AG09319 (cell line): ENCODE measurements at regions not wholly inside any gene's neighbourhood (a gene's known extent, or its start where the extent isn't known, plus 50 kb on each side); places are given as distances from the start of the nearest gene placed in this dataset.
A peak's percentile ranks its signal among the peaks of the same experiment; 100 is the strongest.

Experiments
- DNase-seq: peaks from one replicate; pipeline ENCODE4 v3.0.0-alpha.2; 2010; ENCODE audit warnings: low read depth; ENCODE audit errors: extremely low read depth
- TF ChIP-seq, protein P1 (sequence below): IDR thresholded peaks from 2 replicates; pipeline ENCODE4 v1.5.1; 2011; ENCODE audit warnings: low read depth, mild to moderate bottlenecking, inconsistent platforms, low read length, moderate library complexity

DNA sequence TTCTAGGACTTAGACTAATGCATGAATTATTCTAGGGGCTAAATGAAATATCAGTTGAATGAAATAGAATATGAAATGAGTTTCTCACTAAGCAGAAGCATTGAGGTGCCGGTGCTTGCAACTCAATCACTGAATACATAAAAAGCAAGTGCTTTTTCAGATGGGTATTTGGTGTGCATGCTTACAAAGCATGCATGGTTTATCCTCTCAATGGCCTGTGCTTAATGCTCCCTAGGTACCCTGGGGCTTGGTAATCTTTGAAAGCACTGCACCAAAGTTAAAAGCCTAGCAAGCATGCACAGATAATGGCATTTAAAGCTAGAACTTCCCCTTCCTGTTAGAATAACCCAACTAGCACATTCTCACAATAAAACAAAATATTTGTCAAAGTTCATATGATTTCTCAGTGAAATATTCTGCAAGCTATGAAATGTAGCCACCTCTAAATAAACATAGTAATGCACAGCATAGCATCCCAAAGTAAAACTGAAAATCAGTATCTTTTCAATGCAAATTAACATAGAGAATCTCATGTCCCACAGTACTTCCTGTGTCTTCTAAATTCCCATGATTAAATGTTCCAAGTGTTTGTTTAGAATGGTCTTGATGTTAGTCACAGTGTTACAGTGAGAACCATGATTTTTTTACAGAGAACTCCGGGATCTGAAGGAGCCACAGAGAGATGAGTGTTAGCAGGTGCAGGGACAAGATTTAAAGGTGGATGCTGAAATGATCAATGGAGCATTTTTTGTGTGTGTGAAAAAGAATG is 143.4 kb upstream of the CDH6 start:
- DNase-seq = no peak
- TF ChIP-seq, protein P1, sequence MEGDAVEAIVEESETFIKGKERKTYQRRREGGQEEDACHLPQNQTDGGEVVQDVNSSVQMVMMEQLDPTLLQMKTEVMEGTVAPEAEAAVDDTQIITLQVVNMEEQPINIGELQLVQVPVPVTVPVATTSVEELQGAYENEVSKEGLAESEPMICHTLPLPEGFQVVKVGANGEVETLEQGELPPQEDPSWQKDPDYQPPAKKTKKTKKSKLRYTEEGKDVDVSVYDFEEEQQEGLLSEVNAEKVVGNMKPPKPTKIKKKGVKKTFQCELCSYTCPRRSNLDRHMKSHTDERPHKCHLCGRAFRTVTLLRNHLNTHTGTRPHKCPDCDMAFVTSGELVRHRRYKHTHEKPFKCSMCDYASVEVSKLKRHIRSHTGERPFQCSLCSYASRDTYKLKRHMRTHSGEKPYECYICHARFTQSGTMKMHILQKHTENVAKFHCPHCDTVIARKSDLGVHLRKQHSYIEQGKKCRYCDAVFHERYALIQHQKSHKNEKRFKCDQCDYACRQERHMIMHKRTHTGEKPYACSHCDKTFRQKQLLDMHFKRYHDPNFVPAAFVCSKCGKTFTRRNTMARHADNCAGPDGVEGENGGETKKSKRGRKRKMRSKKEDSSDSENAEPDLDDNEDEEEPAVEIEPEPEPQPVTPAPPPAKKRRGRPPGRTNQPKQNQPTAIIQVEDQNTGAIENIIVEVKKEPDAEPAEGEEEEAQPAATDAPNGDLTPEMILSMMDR = no peak

- no peak for DNase-seq
Observed at GRCh38 chr5:31049461-31049860, 144.0 kb upstream of the CDH6 start.

DNA sequence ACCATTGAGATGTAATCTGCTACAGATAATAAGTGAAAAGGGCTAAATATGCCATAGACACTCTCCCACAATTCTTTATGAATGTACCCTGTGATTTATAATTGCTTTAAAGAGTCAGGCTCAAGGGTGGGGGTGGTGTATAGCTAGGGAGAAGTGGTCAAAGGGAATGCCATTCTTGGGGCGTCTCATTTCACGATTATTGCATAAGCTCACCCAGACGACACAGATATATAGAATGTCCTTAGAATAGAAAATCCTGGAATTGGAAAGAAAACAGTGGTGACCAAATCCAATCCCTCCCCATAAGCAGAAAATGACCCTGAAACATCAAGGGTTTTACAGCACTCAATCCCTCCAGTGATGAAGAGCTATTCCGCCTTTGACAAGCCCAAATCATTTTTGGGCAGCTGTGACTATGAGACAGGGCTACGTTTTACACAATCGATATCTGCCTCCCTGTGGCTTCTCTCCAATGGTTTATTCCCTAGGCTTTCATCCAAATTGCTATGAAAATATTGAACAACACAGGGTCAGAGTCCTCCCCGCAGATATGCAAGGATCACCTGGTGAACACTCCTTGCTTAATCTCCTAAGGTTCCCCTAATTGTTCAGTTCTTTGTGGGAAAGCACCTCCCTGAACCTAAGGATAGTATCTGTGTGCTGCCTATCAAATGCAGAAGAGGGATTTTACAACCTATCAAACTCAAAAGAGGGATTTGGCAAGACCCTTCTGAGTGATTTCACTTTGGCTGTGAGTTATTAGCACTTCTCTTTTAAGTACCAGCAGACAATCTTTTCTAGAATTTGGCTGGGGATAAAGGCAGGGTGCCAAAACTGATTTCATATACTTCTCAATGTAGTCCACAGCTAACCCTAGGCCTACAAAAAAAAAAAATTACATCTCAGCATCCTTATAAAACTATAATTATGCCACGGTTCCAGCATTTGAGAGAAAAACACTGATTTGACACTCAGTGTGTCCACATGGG is 144.9 kb upstream of the CDH6 start:
- TF ChIP-seq, protein P1 = no peak

More at GRCh38 chr5:31049461-31049860, 144.0 kb upstream of the CDH6 start:
- TF ChIP-seq, protein P1 = no peak

GRCh38 chr5:31047621-31048020 is 145.9 kb upstream of the CDH6 start:
- TF ChIP-seq, protein P1 = no peak
- no peak for DNase-seq

More for the DNA sequence above, 144.9 kb upstream of the CDH6 start:
- DNase-seq = no peak

GRCh38 chr5:31047007-31047406 is 146.5 kb upstream of the CDH6 start:
- DNase-seq = no peak
- TF ChIP-seq, protein P1 = no peak

GRCh38 chr5:31036411-31036810 is 157.1 kb upstream of the CDH6 start:
- no peak for DNase-seq
- TF ChIP-seq, protein P1 = no peak

DNA sequence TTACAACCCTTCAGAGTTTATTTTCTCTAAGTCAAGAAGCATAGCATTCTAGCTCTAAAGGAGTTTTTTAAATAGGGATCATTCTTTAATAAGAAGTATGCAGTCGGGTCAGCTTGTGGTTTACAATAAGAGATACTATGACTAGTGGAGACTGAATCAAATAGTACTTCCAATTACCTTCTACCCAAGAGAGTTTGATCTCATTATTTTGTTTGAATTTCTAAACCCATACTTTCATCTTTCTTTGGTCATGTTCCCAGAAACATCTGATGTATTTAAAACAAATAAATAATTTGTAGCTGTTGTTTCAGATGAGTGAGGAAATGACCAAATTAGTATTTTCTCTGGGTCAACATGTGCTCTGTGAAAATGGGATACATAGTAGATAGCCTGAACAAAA is 160.2 kb upstream of the CDH6 start:
- TF ChIP-seq, protein P1 = no peak
- peak; percentile 68 for DNase-seq
